ENCODE measurements at regions not wholly inside any gene's neighbourhood (a gene's known extent, or its start where the extent isn't known, plus 50 kb on each side); places are given as distances from the start of the nearest gene placed in this dataset.

DNA sequence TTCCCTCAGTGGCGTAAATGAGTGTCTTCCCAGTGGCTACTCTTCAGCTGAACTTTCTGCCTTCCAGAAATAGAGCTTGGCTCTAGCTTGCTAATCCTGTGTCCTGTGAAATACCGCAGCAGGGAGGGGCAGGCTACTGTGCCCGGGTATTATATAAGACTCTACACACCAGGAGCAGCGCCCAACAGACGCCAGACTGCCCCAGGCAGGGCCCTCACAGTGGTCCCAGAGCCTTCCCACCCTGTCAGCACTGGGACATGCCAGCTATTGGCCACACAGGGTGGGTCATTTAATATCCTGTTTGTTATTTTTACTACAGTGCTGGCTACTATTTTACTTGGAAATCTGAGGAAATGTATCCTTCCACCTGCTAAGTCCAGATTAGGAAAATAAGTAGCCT is 121.0 kb downstream of the FEM1C start:
- Histone ChIP-seq H2BK5ac (ENCODE audit: low read depth, low read length, poor library complexity, severe bottlenecking) (no peak overlapping the region), H4K5ac (ENCODE audit: low read depth, low read length) (no peak overlapping the region), H3K27me3 (ENCODE audit: control insufficient read depth, insufficient read depth, low read length) (no peaks in the 10 kb centered on the region), H2BK120ac (ENCODE audit: low read depth, low read length) (no peak overlapping the region; the same call in 1 of the 2 replicates), H3K9me3 (ENCODE audit: control insufficient read depth, insufficient read depth, low read length) (no peaks in the 10 kb centered on the region), H3K14ac (replicated peaks; ENCODE audit: low read depth, low read length) (no peak overlapping the region), H3K23ac (ENCODE audit: low read depth, low read length) (no peak overlapping the region), H4K91ac (ENCODE audit: insufficient read depth, low read depth, low read length) (no peak overlapping the region), H3K4ac (ENCODE audit: low read depth, low read length) (peak overlapping the region; percentile 24), H3K9ac (ENCODE audit: low read depth, low read length) (no peak overlapping the region), H2AK5ac (ENCODE audit: low read depth, low read length) (no peak overlapping the region), H2BK15ac (ENCODE audit: low read depth, low read length) (no peak overlapping the region; the same call in 2 of the 3 replicates), H3K56ac (ENCODE audit: extremely low read depth, insufficient read depth, low read length) (no peak overlapping the region), H2AFZ (replicated peaks; ENCODE audit: low read length, poor library complexity) (no peak overlapping the region), H2BK20ac (ENCODE audit: low read depth, low read length) (peak overlapping the region; percentile 35; the same call in 1 of the 2 replicates), H3K4me3 (ENCODE audit: insufficient read depth, low read depth, low read length) (no peak overlapping the region), H3K4me2 (ENCODE audit: low read depth, low read length) (no peak overlapping the region), H3K36me3 (ENCODE audit: control insufficient read depth, insufficient read depth, low read length) (no peaks in the 10 kb centered on the region), H4K20me1 (ENCODE audit: insufficient read depth, low read length) (no peaks in the 10 kb centered on the region), H4K8ac (ENCODE audit: low read depth in 2 of 2, low read length in 2 of 2) (no peak overlapping the region), H2AK9ac (replicated peaks; ENCODE audit: low read depth, low read length, poor library complexity) (peak overlapping the region; percentile 7), H3K4me1 (ENCODE audit: control insufficient read depth, insufficient read depth, low read length) (peaks cover 10% of the 10 kb centered on the region), H3K79me1 (ENCODE audit: low read depth in 1 of 2, low read length in 2 of 2) (no peaks in the 10 kb centered on the region), H3K9me1 (ENCODE audit: insufficient read depth, low read length) (peaks cover 8% of the 10 kb centered on the region; the same call in 1 of the 2 replicates), H3K18ac (ENCODE audit: low read depth, low read length) (no peak overlapping the region), H3K27ac (ENCODE audit: insufficient read depth, low read length) (no peak overlapping the region)
- no TSS peak for BruUV-seq (replicated peaks)
- DNase-seq (no peak), ATAC-seq (ENCODE audit: low read depth) (no peak)
- dilution Hi-C loops (cut with HindIII; ENCODE audit: low sequenced_read_pairs, unreplicated experiment): no loop called here
- no peak for TF ChIP-seq NFE2L2 (IDR thresholded peaks at IDR 0.05; ENCODE audit: low read depth, low read length)
- no peak for TF ChIP-seq BHLHE40 (IDR thresholded peaks at IDR 0.05; ENCODE audit: low read depth, low read length)
- no peak for TF ChIP-seq POLR2A (IDR thresholded peaks at IDR 0.05; ENCODE audit: low read depth, low read length)
- no peak for TF ChIP-seq RFX5 (IDR thresholded peaks at IDR 0.05; ENCODE audit: low read depth, low read length)
- TF ChIP-seq MAFK (IDR thresholded peaks at IDR 0.05; ENCODE audit: low read depth, low read length): no peak
- no peak for TF ChIP-seq MAZ (IDR thresholded peaks at IDR 0.05; ENCODE audit: borderline replicate concordance, low read depth, low read length)
- TF ChIP-seq SMC3 (IDR thresholded peaks at IDR 0.05; ENCODE audit: low read depth, low read length): no peak
- intact Hi-C loops (cut with micrococcal nuclease): no loop called here
- CTCF ChIA-PET: interaction anchor here (0.6 to 1.1 kb wide), 3 partner anchors 9 to 29 kb away, joined by 3 read pairs; no protein-coding TSS in a partner anchor
- 88% methylated on average over 1 of the region's 5 CpGs; no CpG with 5 or more reads in 1 of the 2 experiments for WGBS, 2 experiments (ENCODE audit: extremely low coverage in 2 of 2, insufficient read length in 1 of 2)
- POLR2A ChIA-PET (ENCODE audit: unreplicated experiment): no interaction called here
- in situ Hi-C loops (cut with MboI; ENCODE audit: low sequenced_read_pairs): no loop called here

Measured in IMR-90 (cell line).